Pulmonary artery endothelial cell (primary cell): ENCODE measurements at regions not wholly inside any gene's neighbourhood (a gene's known extent, or its start where the extent isn't known, plus 50 kb on each side); places are given as distances from the start of the nearest gene placed in this dataset.
"Not testable (repeated sequence)": the region's sequence is repeated elsewhere in the genome, so short reads cannot be mapped to it uniquely, and the experiment has no call there.

Experiments
- DNase-seq: peaks from one replicate; pipeline ENCODE4 v3.0.0-alpha.2; 2011; ENCODE audit warnings: low read depth, low spot score

DNA sequence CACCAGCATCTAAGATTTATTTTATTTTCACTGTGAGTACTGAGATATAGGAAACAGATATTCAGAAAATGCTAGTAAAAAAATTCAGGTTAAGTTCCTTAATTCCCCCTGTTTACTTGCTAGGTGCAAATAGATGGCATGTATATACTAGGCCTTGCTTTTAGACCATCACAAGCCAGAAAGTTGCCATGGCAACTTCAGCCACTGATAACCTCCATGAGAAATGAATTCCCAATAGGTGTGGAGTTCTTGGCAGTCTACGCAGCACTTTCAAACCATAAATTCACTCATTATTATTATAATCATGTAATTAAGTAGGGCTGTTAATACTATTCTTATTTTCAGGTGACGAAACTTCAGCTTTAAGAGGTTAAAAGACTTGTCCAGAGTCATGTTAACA is 251.6 kb upstream of the TFAP2D start:
- no peak for DNase-seq

DNA sequence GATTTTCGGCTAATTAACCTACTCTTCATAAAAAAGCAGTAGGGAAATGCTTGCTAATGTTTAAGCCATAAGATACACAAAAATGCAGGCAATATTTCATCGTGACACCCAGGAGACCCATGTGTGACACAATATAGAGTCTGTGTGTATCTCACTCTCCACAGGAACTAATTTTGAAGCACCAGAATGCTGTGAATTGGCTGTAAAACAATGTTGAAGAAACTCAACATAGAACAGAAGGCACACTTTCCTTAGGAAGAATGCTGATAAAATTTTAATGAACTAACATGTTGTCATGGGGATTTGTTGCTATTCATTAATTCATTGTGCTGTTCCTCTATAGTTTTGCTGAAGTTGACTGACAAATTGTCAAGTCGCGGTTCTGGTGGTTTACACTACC is 249.4 kb upstream of the TFAP2D start:
- no peak for DNase-seq

DNA sequence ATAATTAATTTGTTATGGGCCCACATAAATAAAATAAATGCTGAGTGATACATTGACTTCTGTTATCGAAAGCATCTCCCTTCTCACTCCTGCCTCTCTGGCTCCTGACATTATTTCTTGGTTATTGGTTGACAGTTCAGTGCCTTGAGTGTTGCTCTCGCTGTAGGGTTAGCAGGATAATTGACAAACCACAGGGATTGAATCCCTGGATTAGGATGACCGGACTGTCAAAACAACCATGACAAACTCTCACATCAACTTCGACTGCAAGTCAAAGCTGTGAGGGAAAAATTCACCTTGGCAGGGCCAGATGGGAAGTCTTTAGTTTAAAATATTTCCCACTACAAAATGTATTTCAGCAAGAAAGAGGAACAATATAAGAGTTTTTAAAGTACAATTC is 245.4 kb upstream of the TFAP2D start:
- DNase-seq = no peak

DNA sequence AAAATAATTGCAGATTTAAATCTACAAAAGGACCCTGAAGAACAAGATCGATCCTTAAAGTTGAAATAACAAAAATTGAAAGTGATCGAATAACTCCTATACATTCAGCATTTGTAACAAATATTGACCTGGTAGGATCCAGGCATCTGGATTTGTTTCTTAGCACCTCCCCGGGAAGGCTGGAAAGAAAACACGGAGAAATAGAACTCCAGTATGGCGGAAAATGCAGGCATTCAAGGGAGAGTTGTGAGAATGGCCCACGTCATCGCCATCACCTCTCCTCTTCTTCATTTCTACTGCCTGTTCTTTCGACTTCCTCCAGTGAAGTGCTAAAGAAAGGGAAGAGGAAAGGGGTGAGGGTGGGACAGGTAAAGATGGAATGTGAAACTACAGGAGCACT is 242.3 kb upstream of the TFAP2D start:
- DNase-seq = no peak

DNA sequence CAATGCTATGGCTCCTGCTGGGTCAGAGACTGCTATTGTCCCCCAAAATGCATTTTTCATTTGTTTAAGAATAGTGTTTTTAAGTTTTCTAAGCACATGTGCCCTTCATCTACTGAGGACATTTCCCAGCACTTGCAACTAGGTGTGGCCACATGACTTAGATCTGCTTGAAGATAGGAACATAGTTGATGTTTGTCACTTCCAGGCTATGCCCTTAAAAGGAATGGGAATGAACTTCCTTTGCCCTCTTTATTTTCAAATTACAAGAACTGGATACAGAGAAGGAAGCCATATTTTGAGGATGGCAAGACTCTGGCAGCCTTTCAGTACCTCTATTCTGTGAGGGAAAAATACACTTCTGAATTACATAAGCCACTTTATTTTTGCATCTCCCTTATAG is 203.0 kb upstream of the TFAP2D start:
- DNase-seq = no peak

DNA sequence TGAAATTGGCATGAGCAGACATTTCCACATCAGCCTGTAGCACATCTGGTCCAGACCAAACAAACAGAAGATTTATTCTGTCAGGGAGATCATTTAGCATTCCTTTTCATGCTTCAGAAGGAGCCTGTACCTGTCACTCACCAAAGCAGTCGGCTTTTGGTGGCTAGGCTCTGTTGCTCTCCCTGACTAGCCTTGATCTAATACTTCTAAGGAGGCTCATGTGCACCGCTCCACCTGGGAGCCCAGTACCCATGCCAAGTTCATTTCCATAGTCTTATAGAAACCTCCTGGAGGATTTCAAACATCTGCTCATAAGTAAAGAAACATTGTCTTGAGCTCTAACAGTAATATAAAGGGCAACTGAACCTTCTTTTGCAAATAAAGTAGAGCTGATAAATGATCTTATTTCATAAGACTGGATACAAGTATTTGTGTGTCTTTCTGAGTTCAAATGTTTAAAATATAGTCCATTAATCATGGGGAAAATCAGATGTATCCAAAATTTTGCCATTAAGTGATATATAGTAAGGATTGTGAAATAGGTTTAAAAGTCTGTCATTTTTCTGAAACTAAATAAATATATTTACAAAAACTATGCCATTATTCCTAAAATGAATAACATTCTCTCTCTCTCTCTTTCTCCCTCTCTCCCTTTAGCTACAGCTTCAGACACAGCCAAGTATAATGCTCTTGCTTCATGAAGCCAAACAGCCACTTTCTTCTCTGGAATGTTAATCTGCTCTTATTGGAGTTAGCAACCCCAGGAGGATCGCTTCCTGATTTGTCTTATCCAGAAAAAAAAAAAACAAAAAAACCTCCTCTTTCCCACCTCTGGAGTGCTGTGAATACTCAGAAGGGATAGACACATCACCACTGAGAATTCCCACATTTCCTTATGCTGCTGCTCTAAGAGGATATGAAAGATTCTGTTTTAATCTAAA is 192.7 kb upstream of the TFAP2D start:
- no peak for DNase-seq

DNA sequence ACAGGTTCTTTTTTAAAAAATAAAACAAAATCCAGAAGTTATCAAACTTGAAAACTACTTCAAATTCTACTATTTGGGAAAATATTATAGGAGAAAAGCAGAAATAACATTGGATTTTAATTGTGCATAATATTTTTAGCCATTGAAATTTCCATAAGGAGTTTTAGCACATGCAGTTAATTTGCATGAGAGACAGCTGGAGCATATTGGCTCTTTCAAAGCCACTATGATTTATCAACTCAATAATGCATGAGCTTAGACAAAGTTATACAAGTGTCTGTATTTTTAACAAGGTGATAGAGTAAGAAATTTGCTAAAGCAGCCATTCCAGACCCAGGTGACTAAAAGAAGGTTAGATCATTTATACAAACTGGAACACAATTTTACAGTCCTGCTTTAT is 189.0 kb upstream of the TFAP2D start:
- no peak for DNase-seq

DNA sequence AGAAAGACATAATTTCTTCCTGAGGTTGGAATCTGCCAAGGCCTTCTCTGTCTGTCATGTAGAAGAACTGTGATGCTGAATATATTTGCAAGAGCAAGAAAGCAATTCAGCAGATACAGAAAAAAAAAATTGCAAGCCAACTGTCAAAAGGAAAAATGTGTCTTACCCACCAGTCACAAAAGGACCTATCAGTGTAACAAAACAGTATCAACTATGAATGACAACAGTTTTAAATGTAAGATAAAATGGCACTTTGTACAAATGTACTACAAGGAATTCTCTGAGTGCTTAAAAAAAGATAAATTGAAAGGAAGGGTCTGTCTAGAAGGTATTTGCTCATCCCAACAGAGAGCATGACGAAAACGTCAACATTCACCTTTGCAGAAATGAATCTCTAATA is 185.3 kb upstream of the TFAP2D start:
- no peak for DNase-seq

DNA sequence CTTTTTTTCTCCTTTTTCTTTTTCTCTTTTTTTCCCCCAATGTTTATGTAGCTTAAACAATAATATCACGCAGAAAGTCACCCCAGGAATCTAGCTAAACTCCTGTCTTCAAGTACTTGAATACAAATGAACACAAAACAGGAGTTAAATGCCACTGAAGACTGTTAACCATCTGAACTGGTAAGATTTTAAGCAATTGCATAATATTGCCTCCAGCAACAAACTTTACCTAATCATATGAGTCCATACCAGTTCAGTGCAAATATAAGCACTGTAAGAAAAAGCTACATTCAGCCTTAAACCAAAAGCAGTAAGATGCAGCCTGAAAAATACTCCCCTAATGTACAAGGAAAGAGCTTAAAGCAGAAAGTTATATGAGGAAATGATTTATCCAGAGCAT is 173.9 kb upstream of the TFAP2D start:
- DNase-seq = no peak

DNA sequence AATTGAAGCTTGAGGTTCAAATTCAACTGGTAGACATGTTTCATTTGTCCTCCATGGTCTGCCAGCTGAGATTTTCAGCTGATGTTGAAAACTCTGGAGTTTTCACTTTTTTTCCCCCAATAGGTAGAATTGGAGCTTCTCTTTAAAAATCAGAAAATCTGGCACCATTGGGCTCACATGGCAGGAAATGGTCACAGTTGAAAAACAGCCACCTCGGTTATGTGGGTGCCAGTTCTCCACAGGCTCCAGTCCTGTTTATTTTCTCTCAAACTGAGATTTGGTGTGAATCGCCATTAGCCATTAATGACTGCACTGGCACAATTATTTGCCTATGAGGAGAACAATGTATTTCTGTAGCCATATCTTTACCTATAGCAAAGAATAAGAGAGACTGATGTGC is 171.4 kb upstream of the TFAP2D start:
- DNase-seq = no peak

DNA sequence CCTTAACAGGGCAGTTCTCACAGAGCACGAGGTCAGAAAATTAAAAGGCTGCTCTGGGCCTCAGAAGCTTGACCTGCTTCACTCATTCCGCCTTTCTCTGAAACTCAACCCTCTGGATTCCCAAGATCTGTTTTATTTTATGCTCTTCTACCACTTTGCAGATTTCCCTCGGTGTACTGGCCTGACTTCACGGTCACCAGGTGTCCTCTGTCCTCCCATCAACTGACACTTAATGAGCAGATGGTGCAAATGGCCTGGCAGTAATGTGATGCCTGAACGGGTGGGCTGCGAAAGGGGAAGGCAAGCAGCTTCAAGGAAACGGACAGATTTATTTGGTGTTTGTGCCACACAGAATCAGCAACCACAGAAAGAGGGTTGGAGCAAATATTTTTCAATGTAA is 169.7 kb upstream of the TFAP2D start:
- no peak for DNase-seq

DNA sequence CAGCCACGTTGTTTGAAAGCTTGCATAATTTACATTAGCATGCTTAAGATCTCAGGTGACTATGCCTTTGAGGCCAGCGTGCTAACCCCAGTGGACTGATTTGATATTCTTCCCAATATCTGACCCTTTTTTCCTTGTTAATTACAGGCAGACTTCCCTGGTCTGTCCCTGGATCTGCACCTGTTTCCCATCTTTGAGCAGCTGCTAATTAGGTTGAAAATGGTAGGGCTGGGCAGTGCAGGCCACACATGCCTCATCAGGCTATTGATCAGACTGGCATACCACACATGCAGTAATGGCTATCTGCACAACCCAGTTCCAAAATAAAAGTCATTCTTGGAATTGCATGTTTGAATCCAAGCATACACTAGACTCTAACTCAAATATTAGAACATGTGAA is 164.3 kb upstream of the TFAP2D start:
- no peak for DNase-seq

DNA sequence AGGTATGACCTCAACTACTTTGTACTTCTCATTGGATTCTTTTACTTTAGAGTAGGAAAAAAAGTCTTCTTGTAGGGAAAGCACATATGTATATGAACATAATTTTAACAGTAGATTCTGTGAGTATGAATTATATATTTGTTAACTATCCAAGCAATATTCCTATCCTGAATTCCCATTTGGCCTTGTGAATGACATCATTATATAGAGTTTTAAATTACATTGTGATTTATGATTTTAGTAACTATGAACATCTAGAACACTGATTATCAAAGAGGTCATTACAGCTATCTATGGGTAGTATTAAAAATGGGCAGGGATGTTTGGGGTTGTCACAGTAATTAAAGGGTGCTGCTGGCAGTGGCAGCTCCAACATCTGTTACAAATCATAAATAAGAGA is 163.9 kb upstream of the TFAP2D start:
- DNase-seq = no peak

DNA sequence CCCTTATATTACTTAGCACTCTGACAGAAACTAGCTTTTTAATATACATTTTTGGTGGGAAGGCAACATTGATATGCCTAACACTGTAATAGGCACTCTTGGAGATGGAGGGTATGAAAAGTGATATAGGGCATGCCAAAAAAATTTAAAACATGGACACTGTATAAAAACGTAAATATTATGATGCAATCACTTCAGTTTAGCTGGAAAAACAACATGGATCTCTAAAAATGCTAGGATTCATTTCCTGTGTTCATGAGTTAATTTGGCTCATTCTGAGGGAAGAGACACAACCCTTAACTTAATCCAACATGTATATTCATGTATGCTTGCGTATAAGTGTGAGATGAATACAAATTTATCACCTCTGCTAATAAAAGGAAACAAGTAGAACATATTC is 157.3 kb upstream of the TFAP2D start:
- DNase-seq = no peak

DNA sequence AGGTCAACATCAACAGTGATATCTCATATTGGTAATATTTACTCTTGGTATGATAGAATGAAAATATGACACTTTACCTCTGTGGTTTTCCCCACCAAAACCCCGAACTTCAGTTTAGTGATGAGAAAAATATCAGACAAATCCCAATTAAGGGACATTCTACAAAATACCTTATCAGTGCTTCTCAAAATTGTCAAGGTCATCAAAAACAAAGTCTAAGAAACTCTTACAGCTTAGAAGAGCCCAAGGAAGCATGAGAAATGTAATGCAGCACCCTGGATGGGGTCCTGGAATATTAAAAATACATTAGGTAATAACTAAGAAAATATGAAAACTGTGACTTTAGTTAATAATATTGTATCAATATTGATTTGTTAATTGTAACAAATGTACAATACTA is 148.3 kb upstream of the TFAP2D start:
- DNase-seq = no peak

DNA sequence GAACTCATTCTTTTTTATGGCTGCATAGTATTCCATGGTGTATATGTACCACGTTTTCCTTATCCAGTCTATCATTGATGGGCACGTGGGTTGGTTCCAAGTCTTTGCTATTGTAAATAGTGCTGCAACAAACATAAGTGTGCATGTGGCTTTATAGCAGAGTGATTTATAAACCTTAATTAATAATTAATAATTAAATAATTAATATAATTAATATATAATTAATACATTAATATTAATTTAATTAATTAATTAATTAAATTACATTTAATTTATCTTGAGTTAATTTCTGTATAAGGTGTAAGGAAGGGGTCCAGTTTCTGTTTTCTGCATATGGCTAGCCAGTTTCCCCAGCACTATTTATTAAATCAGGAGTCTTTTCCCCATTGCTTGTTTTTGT is 142.1 kb upstream of the TFAP2D start:
- not testable (repeated sequence) for DNase-seq

DNA sequence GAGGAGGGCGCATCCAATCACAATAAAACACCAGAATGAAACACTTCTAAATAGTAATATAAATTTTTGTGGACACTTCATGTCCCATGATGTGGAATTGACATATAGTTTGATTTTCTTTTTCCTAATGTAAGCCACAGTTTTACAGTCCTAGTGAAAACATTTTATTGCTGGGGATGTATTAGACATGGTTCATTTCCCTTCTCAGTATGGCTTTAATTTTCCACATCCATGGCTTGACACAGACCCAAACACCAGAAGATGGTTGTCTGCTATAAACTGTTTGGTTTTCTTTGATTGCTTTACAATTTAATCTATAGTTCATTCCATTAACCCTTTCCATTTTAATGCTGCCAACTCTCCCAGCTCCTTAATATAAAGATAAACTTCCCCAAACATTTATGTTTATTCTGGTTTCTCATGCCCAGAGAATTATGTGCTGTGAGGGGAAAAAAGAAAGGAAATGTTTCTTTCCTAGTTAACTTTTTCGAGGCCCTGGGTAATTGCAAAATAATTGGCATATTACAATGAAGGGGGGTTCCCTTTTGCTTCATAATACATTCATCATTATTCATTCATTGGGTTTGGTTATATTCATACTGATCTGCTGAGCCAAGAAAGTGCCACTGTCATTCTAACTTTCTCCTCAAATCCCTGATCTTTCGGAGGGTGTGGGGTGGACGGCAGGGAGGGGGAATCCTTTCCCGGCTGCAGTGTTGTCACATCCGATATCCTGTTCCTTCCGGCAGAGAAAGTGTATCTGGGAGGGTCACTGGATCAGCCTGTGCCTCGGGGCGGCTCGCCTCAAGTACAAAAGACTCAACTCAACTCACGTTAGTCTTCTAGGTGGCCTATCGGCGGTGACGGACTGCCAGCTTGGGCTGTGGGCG is 127.6 kb upstream of the TFAP2D start:
- no peak for DNase-seq

DNA sequence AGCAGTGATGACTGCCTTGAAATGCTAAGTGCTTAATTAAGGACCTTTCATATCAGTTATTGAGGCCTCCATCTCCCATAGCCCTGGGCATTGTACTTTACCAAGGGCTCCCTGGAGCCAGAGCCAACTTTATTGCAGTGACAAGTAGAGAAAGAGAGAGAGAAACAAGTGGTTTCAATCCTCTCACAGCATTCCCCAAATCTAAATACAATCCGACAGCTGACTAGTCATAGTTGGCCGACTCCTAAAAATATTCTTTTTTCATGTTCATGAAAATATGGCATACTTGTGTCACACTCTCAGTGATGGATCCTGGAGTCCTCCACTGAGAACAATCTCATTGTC is 127.0 kb upstream of the TFAP2D start:
- DNase-seq = no peak

DNA sequence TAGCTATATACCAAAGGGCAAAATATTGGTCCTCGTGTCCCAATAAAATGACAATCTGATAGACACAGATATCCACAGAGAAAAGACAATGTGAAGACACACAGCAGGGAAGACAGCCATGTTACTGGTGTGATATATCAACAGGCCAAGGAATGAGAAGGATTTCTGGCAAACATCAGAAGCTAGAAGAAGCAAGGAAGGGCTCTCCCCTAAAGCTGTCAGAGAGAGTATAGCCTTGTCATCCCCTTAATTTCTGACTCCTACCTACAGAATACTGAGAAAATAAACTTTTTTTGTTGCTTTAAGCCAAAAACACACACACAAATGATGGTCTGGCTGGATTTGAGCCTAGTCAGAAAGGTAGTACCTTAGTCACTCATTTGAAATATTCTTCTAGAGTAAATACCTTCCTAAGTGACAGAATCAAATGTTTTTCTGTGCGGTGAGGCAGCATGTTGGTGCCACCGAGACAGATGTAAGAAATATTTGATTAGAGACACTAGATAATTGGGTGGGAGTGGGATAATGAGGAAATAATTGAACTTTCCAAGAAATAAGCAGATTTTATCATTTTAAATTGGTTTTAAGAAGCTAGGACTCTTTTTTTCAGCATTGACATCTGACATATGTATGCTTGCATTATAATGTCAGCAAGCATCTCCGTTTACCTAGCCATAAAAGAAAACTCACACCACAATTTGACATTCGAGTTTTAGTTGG is 123.4 kb upstream of the TFAP2D start:
- no peak for DNase-seq

DNA sequence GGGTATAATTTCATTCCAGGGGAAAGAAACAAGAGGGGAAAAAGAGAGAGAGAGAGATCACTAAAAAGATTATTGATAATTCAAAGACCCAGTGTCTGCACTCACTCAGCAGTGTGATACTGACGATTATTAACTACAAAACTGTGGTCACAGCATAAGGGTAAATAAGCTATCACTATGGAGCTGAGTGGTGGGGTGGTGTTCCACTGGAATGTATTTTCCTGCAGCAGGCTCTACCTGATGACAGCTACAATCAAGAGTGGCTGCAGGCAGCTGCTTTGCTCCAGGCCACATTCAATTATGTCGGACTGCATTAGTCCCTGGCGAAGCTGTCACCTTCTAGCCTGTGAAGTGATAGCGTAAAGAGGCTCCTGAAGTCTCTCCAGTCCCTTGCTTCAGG is 122.2 kb upstream of the TFAP2D start:
- DNase-seq = no peak

DNA sequence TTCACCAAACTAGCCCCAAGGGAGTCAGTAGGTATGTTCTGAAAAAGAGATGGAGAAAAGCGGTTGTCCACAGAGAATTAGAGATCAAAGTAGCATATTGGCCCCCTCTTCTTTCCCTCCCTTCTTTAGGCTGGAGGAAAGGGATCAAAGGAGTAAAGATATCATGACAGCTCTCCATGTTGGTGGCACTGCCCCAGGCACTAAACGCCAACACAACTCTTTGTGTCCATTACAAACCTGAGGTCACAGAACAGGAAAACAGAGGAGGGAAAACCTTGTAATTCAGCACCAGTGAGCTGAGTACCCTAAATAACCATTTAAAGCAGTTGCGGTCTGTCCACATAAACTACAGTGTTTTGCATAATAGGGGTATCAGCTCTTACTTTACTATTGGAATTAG is 113.0 kb upstream of the TFAP2D start:
- DNase-seq = no peak

DNA sequence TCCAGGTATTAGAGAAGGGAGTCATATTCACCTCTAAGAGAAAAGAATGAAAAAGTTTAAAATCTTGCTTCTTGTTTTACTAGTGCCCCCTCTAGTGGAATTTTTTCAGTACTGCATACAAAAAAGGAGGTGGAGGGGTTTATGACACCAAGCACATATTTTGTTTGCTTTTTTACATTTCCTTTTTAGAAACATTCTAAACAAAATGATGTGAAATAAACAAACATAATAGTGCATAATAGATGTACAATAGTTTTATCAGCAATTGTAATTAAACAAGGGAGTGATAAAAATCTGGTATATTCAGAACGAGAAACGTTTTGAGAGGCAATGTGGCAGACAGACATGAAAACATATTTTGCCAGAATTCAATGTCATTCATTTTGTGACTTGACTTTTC is 111.0 kb upstream of the TFAP2D start:
- no peak for DNase-seq
